CD8-positive, alpha-beta memory T cell (primary cell): ENCODE measurements at regions not wholly inside any gene's neighbourhood (a gene's known extent, or its start where the extent isn't known, plus 50 kb on each side); places are given as distances from the start of the nearest gene placed in this dataset.

Experiments
- CTCF ChIA-PET: fragments of 350-600 bp; sonication (Branson Sonifier 250); formaldehyde crosslinking; loops from one replicate; lab custom pipeline; 2021; ENCODE audit warnings: antibody characterized with exemption; lab: Charles Lee
- POLR2A ChIA-PET: fragments of 350-600 bp; sonication (Branson Sonifier 250); formaldehyde crosslinking; loops from one replicate; lab custom pipeline; 2021; ENCODE audit warnings: antibody characterized with exemption; lab: Charles Lee
- DNase-seq, 5 donors: peaks; one replicate each; pipeline versions ENCODE4 v3.0.0 to v3.0.0-alpha.2; 2020 to 2022; ENCODE audit warnings: mixed read lengths in 1 of 5
- H3K27ac ChIP-seq: one replicate; pipeline ENCODE4 v1.7.0; 2013; ENCODE audit warnings: low read depth, mild to moderate bottlenecking, low read length, moderate library complexity
- H3K27me3 ChIP-seq: 2 replicates; pipeline ENCODE4 v1.7.0; 2013; ENCODE audit warnings: low read length, mild to moderate bottlenecking; ENCODE audit not compliant: insufficient read depth, poor library complexity, severe bottlenecking
- H3K36me3 ChIP-seq: 2 replicates; pipeline ENCODE4 v1.7.0; 2013; ENCODE audit warnings: mild to moderate bottlenecking, low read length, moderate library complexity; ENCODE audit not compliant: insufficient read depth
- H3K4me1 ChIP-seq: 2 replicates; pipeline ENCODE4 v1.7.0; 2013; ENCODE audit warnings: mild to moderate bottlenecking, low read length, moderate library complexity; ENCODE audit not compliant: insufficient read depth
- H3K4me3 ChIP-seq: 2 replicates; pipeline ENCODE4 v1.7.0; 2013; ENCODE audit warnings: mild to moderate bottlenecking, low read length
- H3K9me3 ChIP-seq: 2 replicates; pipeline ENCODE4 v1.7.0; 2013; ENCODE audit warnings: mild to moderate bottlenecking, low read length
- H3K27ac Mint-ChIP-seq, 8 donors: one replicate each; pipeline ENCODE4 v1.8.0; 2020 to 2021; ENCODE audit warnings: mixed read lengths in 8 of 8, mild to moderate bottlenecking in 6 of 8, inconsistent platforms in 3 of 8, moderate library complexity in 3 of 8
- H3K27me3 Mint-ChIP-seq, 2 donors: one replicate each; pipeline ENCODE4 v1.8.0; 2020 to 2021; ENCODE audit warnings: mixed read lengths in 2 of 2, mild to moderate bottlenecking in 1 of 2, moderate library complexity in 1 of 2
- H3K36me3 Mint-ChIP-seq, 3 donors: one replicate each; pipeline ENCODE4 v1.8.0; 2020 to 2021; ENCODE audit warnings: mixed read lengths in 3 of 3, inconsistent platforms in 1 of 3, mild to moderate bottlenecking in 1 of 3
- H3K4me1 Mint-ChIP-seq, 3 donors: one replicate each; pipeline ENCODE4 v1.8.0; 2020 to 2021; ENCODE audit warnings: mixed read lengths in 3 of 3, inconsistent platforms in 1 of 3, mild to moderate bottlenecking in 1 of 3
- H3K4me3 Mint-ChIP-seq, 7 donors: one replicate each; pipeline ENCODE4 v1.8.0; 2020 to 2021; ENCODE audit warnings: mixed read lengths in 7 of 7, mild to moderate bottlenecking in 6 of 7, moderate library complexity in 4 of 7, inconsistent platforms in 2 of 7
- H3K9me3 Mint-ChIP-seq, 5 donors: one replicate each; pipeline ENCODE4 v1.8.0; 2020 to 2022; ENCODE audit warnings: mixed read lengths in 5 of 5, mild to moderate bottlenecking in 3 of 5, moderate library complexity in 2 of 5, inconsistent platforms in 1 of 5

GRCh38 chr3:106860182-106860581 is 517.1 kb upstream of the CCDC54 start:
- Mint-ChIP-seq H3K27ac (no peak overlapping the region), H3K27me3 (no peaks in the 10 kb centered on the region)

GRCh38 chr3:106862067-106862466 is 515.2 kb upstream of the CCDC54 start:
- no peaks in the 10 kb centered on the region for H3K4me1 Mint-ChIP-seq
- DNase-seq = no peak
- ChIA-PET CTCF (no interaction called here), POLR2A (no interaction called here)
- H3K4me1 ChIP-seq = no peaks in the 10 kb centered on the region
- H3K27ac Mint-ChIP-seq = no peak overlapping the region
- H3K27me3 ChIP-seq = no peaks in the 10 kb centered on the region
- H3K27me3 Mint-ChIP-seq = no peaks in the 10 kb centered on the region
- H3K9me3 ChIP-seq = no peaks in the 10 kb centered on the region
- no peak overlapping the region for H3K4me3 ChIP-seq
- no peak overlapping the region for H3K4me3 Mint-ChIP-seq
- no peaks in the 10 kb centered on the region for H3K36me3 ChIP-seq
- H3K27ac ChIP-seq = no peak overlapping the region
- H3K36me3 Mint-ChIP-seq = no peaks in the 10 kb centered on the region
- H3K9me3 Mint-ChIP-seq = peaks cover 0 to 3% (median 0%) of the 10 kb centered on the region in 5 donors

More at GRCh38 chr3:106860182-106860581, 517.1 kb upstream of the CCDC54 start:
- CTCF ChIA-PET = no interaction called here
- no peak overlapping the region for H3K4me3 Mint-ChIP-seq
- POLR2A ChIA-PET = no interaction called here
- Histone ChIP-seq H3K4me3 (no peak overlapping the region), H3K27ac (no peak overlapping the region), H3K9me3 (no peaks in the 10 kb centered on the region), H3K36me3 (no peaks in the 10 kb centered on the region), H3K4me1 (no peaks in the 10 kb centered on the region), H3K27me3 (no peaks in the 10 kb centered on the region)
- no peaks in the 10 kb centered on the region for H3K4me1 Mint-ChIP-seq
- H3K9me3 Mint-ChIP-seq = peaks cover 0 to 2% (median 0%) of the 10 kb centered on the region in 5 donors
- no peaks in the 10 kb centered on the region for H3K36me3 Mint-ChIP-seq
- no peak for DNase-seq

GRCh38 chr3:106877627-106878026 is 499.6 kb upstream of the CCDC54 start:
- Histone ChIP-seq H3K4me1 (no peaks in the 10 kb centered on the region), H3K9me3 (no peaks in the 10 kb centered on the region), H3K27me3 (no peaks in the 10 kb centered on the region), H3K36me3 (no peaks in the 10 kb centered on the region), H3K4me3 (no peak overlapping the region), H3K27ac (no peak overlapping the region)
- peaks cover 0 to 2% (median 0%) of the 10 kb centered on the region in 3 donors for H3K4me1 Mint-ChIP-seq
- ChIA-PET POLR2A (no interaction called here), CTCF (no interaction called here)
- peaks cover 0 to 8% of the 10 kb centered on the region in 2 donors for H3K27me3 Mint-ChIP-seq
- H3K36me3 Mint-ChIP-seq = no peaks in the 10 kb centered on the region
- H3K27ac Mint-ChIP-seq = no peak overlapping the region
- H3K4me3 Mint-ChIP-seq = no peak overlapping the region
- no peak for DNase-seq
- H3K9me3 Mint-ChIP-seq = peaks cover 0 to 4% (median 4%) of the 10 kb centered on the region in 5 donors

GRCh38 chr3:106880206-106880605 is 497.0 kb upstream of the CCDC54 start:
- ChIA-PET POLR2A (no interaction called here), CTCF (no interaction called here)
- Mint-ChIP-seq H3K27me3 (peaks cover 0 to 8% of the 10 kb centered on the region in 2 donors), H3K4me1 (peaks cover 0 to 2% (median 0%) of the 10 kb centered on the region in 3 donors), H3K36me3 (no peaks in the 10 kb centered on the region), H3K9me3 (peaks cover 0 to 6% (median 4%) of the 10 kb centered on the region in 5 donors), H3K27ac (no peak overlapping the region), H3K4me3 (no peak overlapping the region)
- no peak overlapping the region for H3K27ac ChIP-seq
- H3K9me3 ChIP-seq = no peaks in the 10 kb centered on the region
- no peak for DNase-seq
- no peaks in the 10 kb centered on the region for H3K4me1 ChIP-seq
- no peak overlapping the region for H3K4me3 ChIP-seq
- H3K27me3 ChIP-seq = no peaks in the 10 kb centered on the region
- no peaks in the 10 kb centered on the region for H3K36me3 ChIP-seq

GRCh38 chr3:106881186-106881585 is 496.1 kb upstream of the CCDC54 start:
- Mint-ChIP-seq H3K9me3 (peaks cover 0 to 8% (median 4%) of the 10 kb centered on the region in 5 donors), H3K4me1 (peaks cover 0 to 2% (median 0%) of the 10 kb centered on the region in 3 donors), H3K36me3 (no peaks in the 10 kb centered on the region), H3K27me3 (peaks cover 0 to 8% of the 10 kb centered on the region in 2 donors), H3K4me3 (no peak overlapping the region), H3K27ac (no peak overlapping the region)
- no peak overlapping the region for H3K4me3 ChIP-seq
- POLR2A ChIA-PET = no interaction called here
- H3K9me3 ChIP-seq = no peaks in the 10 kb centered on the region
- no peak for DNase-seq
- H3K4me1 ChIP-seq = no peaks in the 10 kb centered on the region
- H3K27ac ChIP-seq = no peak overlapping the region
- no peaks in the 10 kb centered on the region for H3K27me3 ChIP-seq
- CTCF ChIA-PET = no interaction called here
- H3K36me3 ChIP-seq = no peaks in the 10 kb centered on the region

- H3K27me3 ChIP-seq = no peaks in the 10 kb centered on the region
- H3K27ac Mint-ChIP-seq = no peak overlapping the region
- H3K4me3 ChIP-seq = no peak overlapping the region
- no peak overlapping the region for H3K27ac ChIP-seq
- peaks cover 0 to 8% (median 4%) of the 10 kb centered on the region in 5 donors for H3K9me3 Mint-ChIP-seq
- H3K36me3 Mint-ChIP-seq = no peaks in the 10 kb centered on the region
- H3K27me3 Mint-ChIP-seq = peaks cover 0 to 8% of the 10 kb centered on the region in 2 donors
- H3K4me1 ChIP-seq = no peaks in the 10 kb centered on the region
- H3K36me3 ChIP-seq = no peaks in the 10 kb centered on the region
- H3K4me3 Mint-ChIP-seq = no peak overlapping the region
- peaks cover 0 to 2% (median 0%) of the 10 kb centered on the region in 3 donors for H3K4me1 Mint-ChIP-seq
- POLR2A ChIA-PET = no interaction called here
- no peak for DNase-seq
- H3K9me3 ChIP-seq = no peaks in the 10 kb centered on the region
- CTCF ChIA-PET = interaction anchor here (0.7 kb wide), 1 partner anchor 11 kb away, joined by 3 read pairs; no protein-coding TSS in a partner anchor
Observed at GRCh38 chr3:106882297-106882696, 494.9 kb upstream of the CCDC54 start.

GRCh38 chr3:106906074-106906473 is 471.2 kb upstream of the CCDC54 start:
- no peak for DNase-seq
- Mint-ChIP-seq H3K27ac (no peak overlapping the region), H3K9me3 (no peaks in the 10 kb centered on the region), H3K36me3 (no peaks in the 10 kb centered on the region), H3K27me3 (no peaks in the 10 kb centered on the region), H3K4me3 (no peak overlapping the region), H3K4me1 (no peaks in the 10 kb centered on the region)
- Histone ChIP-seq H3K9me3 (no peaks in the 10 kb centered on the region), H3K36me3 (no peaks in the 10 kb centered on the region), H3K4me3 (no peak overlapping the region), H3K27me3 (no peaks in the 10 kb centered on the region), H3K27ac (no peak overlapping the region), H3K4me1 (no peaks in the 10 kb centered on the region)
- ChIA-PET POLR2A (no interaction called here), CTCF (no interaction called here)

GRCh38 chr3:106908181-106908938 is 468.9 kb upstream of the CCDC54 start:
- Mint-ChIP-seq H3K36me3 (no peaks in the 10 kb centered on the region), H3K9me3 (no peaks in the 10 kb centered on the region), H3K27ac (no peak overlapping the region), H3K4me3 (no peak overlapping the region), H3K27me3 (no peaks in the 10 kb centered on the region), H3K4me1 (no peaks in the 10 kb centered on the region)
- Histone ChIP-seq H3K4me1 (no peaks in the 10 kb centered on the region), H3K36me3 (no peaks in the 10 kb centered on the region), H3K9me3 (no peaks in the 10 kb centered on the region), H3K4me3 (no peak overlapping the region), H3K27me3 (no peaks in the 10 kb centered on the region), H3K27ac (no peak overlapping the region)
- DNase-seq = no peak
- ChIA-PET POLR2A (no interaction called here), CTCF (no interaction called here)
